ENCODE measurements at regions not wholly inside any gene's neighbourhood (a gene's known extent, or its start where the extent isn't known, plus 50 kb on each side); places are given as distances from the start of the nearest gene placed in this dataset.

DNA sequence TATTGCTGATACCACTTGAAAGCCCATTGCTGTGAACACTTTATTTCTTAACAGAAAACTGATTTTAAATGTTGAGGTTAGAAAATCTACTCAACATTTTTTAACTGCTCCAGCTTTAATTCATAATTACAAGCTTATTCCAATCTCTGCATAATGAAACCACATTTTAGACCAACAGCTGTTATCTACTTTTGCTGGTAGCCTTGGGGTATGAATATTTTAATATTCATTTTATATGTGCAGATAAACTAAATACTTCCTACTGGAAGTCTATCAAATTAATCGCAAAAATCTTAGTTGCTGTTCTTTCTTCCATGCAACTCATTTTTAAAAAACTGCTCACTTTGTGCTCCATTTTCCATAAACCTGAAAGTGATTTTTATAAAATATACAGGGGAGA is 189.3 kb upstream of the SLC35B3 start:
- TF ChIP-seq, protein P1, sequence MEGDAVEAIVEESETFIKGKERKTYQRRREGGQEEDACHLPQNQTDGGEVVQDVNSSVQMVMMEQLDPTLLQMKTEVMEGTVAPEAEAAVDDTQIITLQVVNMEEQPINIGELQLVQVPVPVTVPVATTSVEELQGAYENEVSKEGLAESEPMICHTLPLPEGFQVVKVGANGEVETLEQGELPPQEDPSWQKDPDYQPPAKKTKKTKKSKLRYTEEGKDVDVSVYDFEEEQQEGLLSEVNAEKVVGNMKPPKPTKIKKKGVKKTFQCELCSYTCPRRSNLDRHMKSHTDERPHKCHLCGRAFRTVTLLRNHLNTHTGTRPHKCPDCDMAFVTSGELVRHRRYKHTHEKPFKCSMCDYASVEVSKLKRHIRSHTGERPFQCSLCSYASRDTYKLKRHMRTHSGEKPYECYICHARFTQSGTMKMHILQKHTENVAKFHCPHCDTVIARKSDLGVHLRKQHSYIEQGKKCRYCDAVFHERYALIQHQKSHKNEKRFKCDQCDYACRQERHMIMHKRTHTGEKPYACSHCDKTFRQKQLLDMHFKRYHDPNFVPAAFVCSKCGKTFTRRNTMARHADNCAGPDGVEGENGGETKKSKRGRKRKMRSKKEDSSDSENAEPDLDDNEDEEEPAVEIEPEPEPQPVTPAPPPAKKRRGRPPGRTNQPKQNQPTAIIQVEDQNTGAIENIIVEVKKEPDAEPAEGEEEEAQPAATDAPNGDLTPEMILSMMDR (IDR thresholded peaks at IDR 0.05 in 8 of 11, conservative IDR thresholded peaks at IDR 0.05 in 3 of 11) = no peak
- no peak for TF ChIP-seq POLR2A (IDR thresholded peaks at IDR 0.05)
- no peak for TF ChIP-seq POLR2AphosphoS5 (IDR thresholded peaks at IDR 0.05)

All from spleen (tissue), 7 donors.